ENCODE measurements at regions not wholly inside any gene's neighbourhood (a gene's known extent, or its start where the extent isn't known, plus 50 kb on each side); places are given as distances from the start of the nearest gene placed in this dataset.
"Not testable (repeated sequence)": the region's sequence is repeated elsewhere in the genome, so short reads cannot be mapped to it uniquely, and the experiment has no call there.

DNA sequence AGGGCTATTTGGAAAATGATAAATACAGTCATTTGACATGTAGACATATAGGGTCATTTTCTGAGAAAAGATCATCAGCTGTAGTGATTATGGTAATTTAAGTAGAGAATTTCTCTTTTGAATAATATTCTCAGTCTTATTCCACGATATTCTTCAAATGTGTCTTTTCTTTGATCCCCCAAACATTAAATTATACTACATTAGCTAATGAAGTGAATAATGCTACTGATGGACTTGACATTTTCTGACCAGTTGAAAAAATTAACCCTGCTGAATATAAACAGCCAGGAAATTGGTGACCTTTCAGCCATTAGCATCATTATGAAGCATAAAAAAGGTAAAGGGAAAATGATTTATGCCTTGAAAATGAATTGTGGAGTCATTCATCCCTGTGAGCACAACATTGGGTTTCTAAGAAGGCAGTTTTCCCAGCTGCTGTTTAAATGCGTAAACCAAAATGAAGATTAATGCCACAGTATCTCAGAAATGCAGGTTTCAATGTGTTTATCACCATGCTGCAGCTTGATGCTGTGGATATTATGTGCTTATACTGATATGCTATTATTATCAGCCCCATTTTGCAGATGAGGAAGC is 489.1 kb downstream of the KCTD16 start:
- Histone ChIP-seq H3K4me1 (ENCODE audit: low read length) (no peaks in the 10 kb centered on the region), H3K27ac (ENCODE audit: low read length) (no peak overlapping the region), H3K9me2 (replicated peaks; ENCODE audit: insufficient read depth, low read length) (no peaks in the 10 kb centered on the region), H3K79me2 (ENCODE audit: low read length) (no peaks in the 10 kb centered on the region), H3K36me3 (ENCODE audit: insufficient read depth, low read length) (no peaks in the 10 kb centered on the region), H3K9ac (ENCODE audit: low read length) (no peak overlapping the region), H3K9me3 (ENCODE audit: low read length) (no peaks in the 10 kb centered on the region), H3K4me3 (ENCODE audit: low read length) (no peak overlapping the region), H3K4me2 (ENCODE audit: low read depth, low read length, poor library complexity, severe bottlenecking) (no peak overlapping the region), H4K20me1 (ENCODE audit: insufficient read depth, low read depth, low read length) (no peaks in the 10 kb centered on the region), H3K27me3 (ENCODE audit: low read length) (no peaks in the 10 kb centered on the region), H2AFZ (ENCODE audit: low read length) (no peak overlapping the region)
- DNase-seq: no peak

DNA sequence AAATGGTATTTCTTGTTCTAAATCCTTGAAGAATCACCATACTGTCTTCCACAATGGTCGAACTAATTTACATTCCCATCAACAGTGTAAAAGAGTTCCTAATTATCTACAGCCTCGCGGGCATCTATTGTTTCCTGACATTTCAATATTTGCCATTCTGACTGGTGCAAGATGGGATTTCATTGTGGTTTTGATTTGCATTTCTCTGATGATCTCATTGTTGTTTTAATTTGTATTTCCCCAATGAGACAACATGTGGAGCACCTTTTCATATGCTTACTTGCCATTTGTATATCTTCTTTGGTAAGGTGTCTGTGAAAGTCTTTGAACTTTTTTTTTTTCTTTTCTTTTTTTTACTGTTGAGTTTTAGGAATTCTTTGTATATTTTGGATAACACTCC is 473.6 kb downstream of the KCTD16 start:
- Histone ChIP-seq H3K36me3 (ENCODE audit: insufficient read depth, low read length) (no peaks in the 10 kb centered on the region), H3K9ac (ENCODE audit: low read length) (no peak overlapping the region), H3K9me2 (replicated peaks; ENCODE audit: insufficient read depth, low read length) (no peaks in the 10 kb centered on the region), H3K4me2 (ENCODE audit: low read depth, low read length, poor library complexity, severe bottlenecking) (no peak overlapping the region), H3K4me3 (ENCODE audit: low read length) (no peak overlapping the region), H3K27me3 (ENCODE audit: low read length) (no peaks in the 10 kb centered on the region), H4K20me1 (ENCODE audit: insufficient read depth, low read depth, low read length) (no peaks in the 10 kb centered on the region), H3K27ac (ENCODE audit: low read length) (no peak overlapping the region), H2AFZ (ENCODE audit: low read length) (no peak overlapping the region), H3K79me2 (ENCODE audit: low read length) (no peaks in the 10 kb centered on the region), H3K9me3 (ENCODE audit: low read length) (no peaks in the 10 kb centered on the region), H3K4me1 (ENCODE audit: low read length) (no peaks in the 10 kb centered on the region)
- no peak for DNase-seq

DNA sequence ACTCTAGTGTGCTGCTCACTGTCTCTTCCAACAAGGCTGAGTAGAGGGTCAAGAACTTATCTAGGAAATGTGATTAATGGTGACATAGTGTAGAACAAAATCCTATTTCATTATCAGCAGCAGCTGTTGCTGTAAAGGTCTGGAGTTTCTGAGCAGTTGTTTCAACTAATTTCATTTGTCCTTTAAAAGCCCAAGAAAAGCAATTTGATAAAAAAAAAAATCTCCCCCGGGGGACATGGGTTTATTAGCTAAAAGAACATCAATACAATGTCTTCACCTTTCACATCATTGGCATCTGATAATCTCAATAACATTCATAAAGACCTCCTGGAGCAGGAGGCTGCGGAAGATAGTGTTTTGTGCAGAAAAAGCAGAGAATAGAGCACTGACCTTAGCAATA is 468.1 kb downstream of the KCTD16 start:
- no peak for DNase-seq
- no peak overlapping the region for H2AFZ ChIP-seq (ENCODE audit: low read length)
- no peaks in the 10 kb centered on the region for H3K4me1 ChIP-seq (ENCODE audit: low read length)
- no peaks in the 10 kb centered on the region for H3K79me2 ChIP-seq (ENCODE audit: low read length)
- H3K27me3 ChIP-seq (ENCODE audit: low read length): no peaks in the 10 kb centered on the region
- no peaks in the 10 kb centered on the region for H3K9me2 ChIP-seq (replicated peaks; ENCODE audit: insufficient read depth, low read length)
- H3K36me3 ChIP-seq (ENCODE audit: insufficient read depth, low read length): no peaks in the 10 kb centered on the region
- H3K9me3 ChIP-seq (ENCODE audit: low read length): no peaks in the 10 kb centered on the region
- H3K27ac ChIP-seq (ENCODE audit: low read length): no peak overlapping the region
- H3K4me2 ChIP-seq (ENCODE audit: low read depth, low read length, poor library complexity, severe bottlenecking): no peak overlapping the region
- H3K9ac ChIP-seq (ENCODE audit: low read length): no peak overlapping the region
- no peaks in the 10 kb centered on the region for H4K20me1 ChIP-seq (ENCODE audit: insufficient read depth, low read depth, low read length)
- no peak overlapping the region for H3K4me3 ChIP-seq (ENCODE audit: low read length)

DNA sequence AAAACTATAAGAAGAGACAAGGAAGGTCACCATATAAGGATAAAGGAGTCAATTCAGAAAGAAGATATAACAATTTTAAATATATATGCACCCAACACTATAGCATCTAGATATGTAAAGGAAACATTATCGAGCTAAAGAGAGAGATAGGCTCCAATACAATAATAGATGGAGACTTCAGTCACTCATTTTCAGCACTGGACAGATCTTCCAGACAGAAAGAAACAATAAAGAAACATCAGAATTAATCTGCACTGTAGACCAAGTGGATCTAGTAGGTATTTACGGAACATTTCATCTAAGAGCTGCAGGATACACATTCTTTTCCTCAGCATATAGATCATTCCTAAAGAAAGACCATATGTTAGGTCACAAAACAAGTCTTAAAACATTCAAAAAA is 463.5 kb downstream of the KCTD16 start:
- H3K4me1 ChIP-seq (ENCODE audit: low read length): no peaks in the 10 kb centered on the region
- H3K36me3 ChIP-seq (ENCODE audit: insufficient read depth, low read length): no peaks in the 10 kb centered on the region
- H3K9me3 ChIP-seq (ENCODE audit: low read length): no peaks in the 10 kb centered on the region
- no peak overlapping the region for H3K4me2 ChIP-seq (ENCODE audit: low read depth, low read length, poor library complexity, severe bottlenecking)
- no peak overlapping the region for H3K9ac ChIP-seq (ENCODE audit: low read length)
- H3K27me3 ChIP-seq (ENCODE audit: low read length): no peaks in the 10 kb centered on the region
- H2AFZ ChIP-seq (ENCODE audit: low read length): no peak overlapping the region
- H3K27ac ChIP-seq (ENCODE audit: low read length): no peak overlapping the region
- no peak overlapping the region for H3K4me3 ChIP-seq (ENCODE audit: low read length)
- no peaks in the 10 kb centered on the region for H4K20me1 ChIP-seq (ENCODE audit: insufficient read depth, low read depth, low read length)
- DNase-seq: no peak
- no peaks in the 10 kb centered on the region for H3K79me2 ChIP-seq (ENCODE audit: low read length)
- H3K9me2 ChIP-seq (replicated peaks; ENCODE audit: insufficient read depth, low read length): no peaks in the 10 kb centered on the region

DNA sequence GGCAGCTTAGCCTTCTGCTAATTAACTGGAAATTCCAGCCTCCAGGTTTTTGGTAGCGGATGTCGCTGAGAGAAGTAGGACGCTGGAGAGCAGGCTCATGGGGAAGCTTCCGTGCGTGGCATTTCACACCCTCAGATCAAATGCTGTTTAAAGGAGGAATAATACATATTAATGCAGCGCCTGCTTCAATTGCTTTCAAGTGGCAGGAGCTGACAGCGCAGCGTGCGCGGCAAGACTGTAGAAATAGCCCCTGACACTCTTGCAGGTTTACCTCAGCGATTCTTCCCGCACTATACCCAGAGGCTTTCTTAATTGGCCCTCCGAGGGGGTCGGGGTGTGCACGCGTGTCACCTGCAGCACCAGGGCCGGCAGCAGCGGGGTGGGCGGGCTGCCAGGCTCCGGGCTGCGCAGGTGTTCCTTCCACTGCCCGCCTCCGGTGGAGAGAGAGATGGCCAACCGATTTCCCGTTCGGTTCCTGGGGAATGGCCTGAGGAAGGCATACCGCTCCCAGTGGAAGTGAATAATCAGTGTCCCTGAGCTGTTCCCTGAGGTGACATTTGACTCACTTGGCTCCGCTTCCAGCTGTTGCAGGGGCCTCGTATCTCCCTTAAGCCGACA is 427.9 kb downstream of the KCTD16 start:
- no peaks in the 10 kb centered on the region for H3K27me3 ChIP-seq (ENCODE audit: low read length)
- DNase-seq: no peak
- no peaks in the 10 kb centered on the region for H3K4me1 ChIP-seq (ENCODE audit: low read length)
- no peaks in the 10 kb centered on the region for H3K79me2 ChIP-seq (ENCODE audit: low read length)
- no peak overlapping the region for H3K27ac ChIP-seq (ENCODE audit: low read length)
- no peak overlapping the region for H2AFZ ChIP-seq (ENCODE audit: low read length)
- no peaks in the 10 kb centered on the region for H3K9me3 ChIP-seq (ENCODE audit: low read length)
- no peaks in the 10 kb centered on the region for H4K20me1 ChIP-seq (ENCODE audit: insufficient read depth, low read depth, low read length)
- no peaks in the 10 kb centered on the region for H3K36me3 ChIP-seq (ENCODE audit: insufficient read depth, low read length)
- H3K9ac ChIP-seq (ENCODE audit: low read length): no peak overlapping the region
- no peaks in the 10 kb centered on the region for H3K9me2 ChIP-seq (replicated peaks; ENCODE audit: insufficient read depth, low read length)
- no peak overlapping the region for H3K4me2 ChIP-seq (ENCODE audit: low read depth, low read length, poor library complexity, severe bottlenecking)
- H3K4me3 ChIP-seq (ENCODE audit: low read length): no peak overlapping the region

DNA sequence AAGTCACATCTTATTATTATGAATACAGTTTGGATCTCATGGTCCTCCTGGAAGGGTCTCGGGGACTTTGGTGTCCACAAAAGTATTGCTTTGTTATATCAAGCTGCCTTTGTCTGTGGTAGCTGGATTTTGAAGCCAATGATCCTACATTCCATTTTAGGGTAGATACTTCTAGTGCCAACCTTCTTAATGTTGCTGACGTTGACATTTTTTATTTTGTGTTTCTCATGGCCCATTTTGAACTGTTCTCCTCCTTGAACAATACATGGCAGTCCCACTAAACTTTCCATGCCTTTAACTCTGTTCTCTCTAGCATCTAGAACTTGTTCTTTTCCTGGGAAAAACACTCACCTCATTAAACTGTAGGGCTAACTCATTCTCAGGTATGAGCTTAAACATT is 425.8 kb downstream of the KCTD16 start:
- Histone ChIP-seq H3K9ac (ENCODE audit: low read length) (no peak overlapping the region), H3K4me2 (ENCODE audit: low read depth, low read length, poor library complexity, severe bottlenecking) (no peak overlapping the region), H3K79me2 (ENCODE audit: low read length) (no peaks in the 10 kb centered on the region), H4K20me1 (ENCODE audit: insufficient read depth, low read depth, low read length) (no peaks in the 10 kb centered on the region), H3K27me3 (ENCODE audit: low read length) (no peaks in the 10 kb centered on the region), H3K9me2 (replicated peaks; ENCODE audit: insufficient read depth, low read length) (no peaks in the 10 kb centered on the region), H3K4me1 (ENCODE audit: low read length) (no peaks in the 10 kb centered on the region), H3K9me3 (ENCODE audit: low read length) (no peaks in the 10 kb centered on the region), H3K4me3 (ENCODE audit: low read length) (no peak overlapping the region), H2AFZ (ENCODE audit: low read length) (no peak overlapping the region), H3K36me3 (ENCODE audit: insufficient read depth, low read length) (no peaks in the 10 kb centered on the region), H3K27ac (ENCODE audit: low read length) (no peak overlapping the region)
- DNase-seq: no peak

DNA sequence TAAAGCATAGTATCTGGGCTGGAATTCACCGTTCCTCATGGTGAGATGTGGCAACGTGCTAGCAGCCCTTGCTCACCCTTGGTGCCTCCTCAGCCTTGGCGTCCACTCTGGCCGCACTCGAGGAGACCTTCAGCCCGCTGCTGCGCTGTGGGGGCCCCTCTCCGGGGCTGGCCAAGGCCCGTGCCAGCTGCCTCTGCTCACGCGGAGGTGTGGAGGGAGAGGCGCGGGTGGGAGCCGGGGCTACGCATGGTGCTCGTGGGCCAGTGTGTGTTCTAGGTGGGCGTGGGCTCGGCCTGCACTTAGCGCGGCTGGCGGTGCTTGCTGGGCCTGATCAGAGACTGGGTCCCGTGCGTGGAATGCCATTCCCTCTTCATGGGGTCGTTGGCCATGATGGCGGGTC is 424.2 kb downstream of the KCTD16 start:
- Histone ChIP-seq H3K9me2 (replicated peaks; ENCODE audit: insufficient read depth, low read length) (no peaks in the 10 kb centered on the region), H3K9ac (ENCODE audit: low read length) (no peak overlapping the region), H2AFZ (ENCODE audit: low read length) (no peak overlapping the region), H3K4me2 (ENCODE audit: low read depth, low read length, poor library complexity, severe bottlenecking) (no peak overlapping the region), H3K9me3 (ENCODE audit: low read length) (no peaks in the 10 kb centered on the region), H3K79me2 (ENCODE audit: low read length) (no peaks in the 10 kb centered on the region), H3K36me3 (ENCODE audit: insufficient read depth, low read length) (no peaks in the 10 kb centered on the region), H3K27me3 (ENCODE audit: low read length) (no peaks in the 10 kb centered on the region), H3K4me1 (ENCODE audit: low read length) (no peaks in the 10 kb centered on the region), H3K27ac (ENCODE audit: low read length) (no peak overlapping the region), H4K20me1 (ENCODE audit: insufficient read depth, low read depth, low read length) (no peaks in the 10 kb centered on the region), H3K4me3 (ENCODE audit: low read length) (no peak overlapping the region)
- no peak for DNase-seq

DNA sequence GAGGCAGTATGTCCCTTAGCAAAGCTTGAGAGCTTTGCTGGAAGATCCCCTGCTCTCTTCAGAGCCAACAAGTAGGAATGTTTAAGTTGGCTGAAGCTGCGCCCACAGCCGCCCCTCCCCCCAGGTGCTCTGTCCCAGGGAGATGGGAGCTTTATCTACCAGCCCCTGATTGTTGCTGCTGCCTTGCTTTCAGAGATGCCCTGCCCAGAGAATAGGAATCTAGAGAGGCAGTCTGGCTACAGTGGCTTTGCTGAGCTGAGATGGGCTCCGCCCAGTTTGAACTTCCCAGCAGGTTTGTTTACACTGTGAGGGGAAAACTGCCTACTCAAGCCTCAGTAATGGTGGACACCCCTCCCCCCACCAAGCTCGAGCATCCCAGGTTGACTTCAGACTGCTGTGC is 423.6 kb downstream of the KCTD16 start:
- not testable (repeated sequence) for H3K79me2 ChIP-seq (ENCODE audit: low read length); H3K9ac ChIP-seq (ENCODE audit: low read length); H4K20me1 ChIP-seq (ENCODE audit: insufficient read depth, low read depth, low read length); H2AFZ ChIP-seq (ENCODE audit: low read length); H3K4me2 ChIP-seq (ENCODE audit: low read depth, low read length, poor library complexity, severe bottlenecking); H3K4me3 ChIP-seq (ENCODE audit: low read length); H3K36me3 ChIP-seq (ENCODE audit: insufficient read depth, low read length); H3K4me1 ChIP-seq (ENCODE audit: low read length); H3K27me3 ChIP-seq (ENCODE audit: low read length); H3K27ac ChIP-seq (ENCODE audit: low read length); H3K9me3 ChIP-seq (ENCODE audit: low read length); H3K9me2 ChIP-seq (replicated peaks; ENCODE audit: insufficient read depth, low read length); DNase-seq
